ENCODE measurements at regions not wholly inside any gene's neighbourhood (a gene's known extent, or its start where the extent isn't known, plus 50 kb on each side); places are given as distances from the start of the nearest gene placed in this dataset.

GRCh38 chr3:184498986-184499606 is 62.5 kb upstream of the EPHB3 start:
- no peak for TF ChIP-seq CTCF (IDR thresholded peaks at IDR 0.05)
- TF ChIP-seq POLR2A (IDR thresholded peaks at IDR 0.05) = no peak
